Breast epithelium (tissue), 4 donors: ENCODE measurements at regions not wholly inside any gene's neighbourhood (a gene's known extent, or its start where the extent isn't known, plus 50 kb on each side); places are given as distances from the start of the nearest gene placed in this dataset.

Experiments used
- DNase-seq, 2 donors: peaks; one replicate each; pipeline ENCODE4 v3.0.0-alpha.2; 2019; ENCODE audit warnings: low spot score in 2 of 2
- H3K27ac ChIP-seq, 2 donors: fragments of 200-600 bp; sonication (generic) in 1 of 2; one replicate each; pipeline ENCODE4 v1.5.1; 2016 to 2019; ENCODE audit warnings: mild to moderate bottlenecking in 1 of 2
- H3K27me3 ChIP-seq, 2 donors: fragments of 200-600 bp; sonication (generic) in 1 of 2; one replicate each; pipeline versions ENCODE4 v1.5.1 to v1.6.0; 2017 to 2019; ENCODE audit warnings: control low read depth in 1 of 2, mild to moderate bottlenecking in 1 of 2
- H3K36me3 ChIP-seq: fragments of 200-600 bp; one replicate; pipeline ENCODE4 v1.5.1; 2019
- H3K4me1 ChIP-seq, 2 donors: fragments of 200-600 bp; sonication (generic); one replicate each; pipeline ENCODE4 v1.5.1; 2016 to 2019; ENCODE audit warnings: control low read depth in 1 of 2
- H3K4me3 ChIP-seq, 3 donors: fragments of 200-600 bp; sonication (generic); 1 replicate in 2 of 3; 2 replicates in 1 of 3; pipeline ENCODE4 v1.5.1; 2016 to 2019; ENCODE audit warnings: mild to moderate bottlenecking in 3 of 3, moderate library complexity in 2 of 3
- H3K9me3 ChIP-seq, 2 donors: fragments of 200-600 bp; sonication (generic) in 1 of 2; one replicate each; pipeline ENCODE4 v1.5.1; 2016 to 2019; ENCODE audit warnings: control low read depth in 1 of 2
- CTCF ChIP-seq, 3 donors: fragments of 450-650 bp; IDR thresholded peaks; one replicate each; pipeline ENCODE4 v1.5.1; 2016 to 2017; ENCODE audit warnings: antibody characterized with exemption in 3 of 3, mild to moderate bottlenecking in 3 of 3, moderate library complexity in 3 of 3
- POLR2A ChIP-seq: fragments of 450-650 bp; IDR thresholded peaks from one replicate; pipeline ENCODE4 v1.6.1; 2016; ENCODE audit warnings: antibody characterized with exemption, mild to moderate bottlenecking, moderate library complexity
- POLR2AphosphoS5 ChIP-seq, 3 donors: sonication (generic); formaldehyde crosslinking; IDR thresholded peaks; one replicate each; pipeline ENCODE4 v1.6.1; 2017; ENCODE audit warnings: antibody characterized with exemption in 3 of 3
- intact Hi-C: fragments of 100-400 bp; cut with DNase I; formaldehyde crosslinking; loops from one replicate; pipeline ENCODE4 v1.15.1; 2023; ENCODE audit warnings: low total_unique reads

GRCh38 chr5:152673601-152674000 lies 268.5 kb upstream of the NMUR2 start:
- H3K4me3 ChIP-seq: no peak overlapping the region
- no peak for DNase-seq
- no peaks in the 10 kb centered on the region for H3K27me3 ChIP-seq
- no peak overlapping the region for H3K27ac ChIP-seq
- intact Hi-C loops: no loop called here
- H3K4me1 ChIP-seq: no peaks in the 10 kb centered on the region
- TF ChIP-seq POLR2A (no peak), CTCF (IDR thresholded peaks at IDR 0.05) (no peak), POLR2AphosphoS5 (IDR thresholded peaks at IDR 0.05) (no peak)
- H3K36me3 ChIP-seq: no peaks in the 10 kb centered on the region
- H3K9me3 ChIP-seq: no peaks in the 10 kb centered on the region

GRCh38 chr5:152674403-152674802 lies 269.3 kb upstream of the NMUR2 start:
- Histone ChIP-seq H3K9me3 (no peaks in the 10 kb centered on the region), H3K4me3 (no peak overlapping the region), H3K36me3 (no peaks in the 10 kb centered on the region), H3K27me3 (no peaks in the 10 kb centered on the region), H3K4me1 (no peaks in the 10 kb centered on the region), H3K27ac (no peak overlapping the region)
- TF ChIP-seq CTCF (IDR thresholded peaks at IDR 0.05) (no peak), POLR2A (no peak), POLR2AphosphoS5 (IDR thresholded peaks at IDR 0.05) (no peak)
- intact Hi-C loops: no loop called here
- no peak for DNase-seq

- TF ChIP-seq POLR2A (no peak), POLR2AphosphoS5 (IDR thresholded peaks at IDR 0.05) (no peak), CTCF (IDR thresholded peaks at IDR 0.05) (no peak)
- Histone ChIP-seq H3K36me3 (no peaks in the 10 kb centered on the region), H3K4me1 (no peaks in the 10 kb centered on the region), H3K27me3 (no peaks in the 10 kb centered on the region), H3K27ac (no peak overlapping the region), H3K9me3 (no peaks in the 10 kb centered on the region), H3K4me3 (no peak overlapping the region)
- intact Hi-C loops: no loop called here
- DNase-seq: no peak
These were observed 271.1 kb upstream of the NMUR2 start for GRCh38 chr5:152676196-152676595.

- intact Hi-C loops: no loop called here
- H3K4me1 ChIP-seq: no peaks in the 10 kb centered on the region
- DNase-seq: no peak
- TF ChIP-seq CTCF (IDR thresholded peaks at IDR 0.05) (no peak), POLR2AphosphoS5 (IDR thresholded peaks at IDR 0.05) (no peak), POLR2A (no peak)
- H3K27me3 ChIP-seq: no peaks in the 10 kb centered on the region
- H3K9me3 ChIP-seq: no peaks in the 10 kb centered on the region
- no peak overlapping the region for H3K27ac ChIP-seq
- H3K4me3 ChIP-seq: no peak overlapping the region
- H3K36me3 ChIP-seq: no peaks in the 10 kb centered on the region
These were observed 278.1 kb upstream of the NMUR2 start for GRCh38 chr5:152683205-152683604.

GRCh38 chr5:152686931-152687330 lies 281.9 kb upstream of the NMUR2 start:
- no peaks in the 10 kb centered on the region for H3K36me3 ChIP-seq
- H3K9me3 ChIP-seq: no peaks in the 10 kb centered on the region
- no peak for DNase-seq
- no peaks in the 10 kb centered on the region for H3K27me3 ChIP-seq
- TF ChIP-seq POLR2A (no peak), CTCF (IDR thresholded peaks at IDR 0.05) (no peak), POLR2AphosphoS5 (IDR thresholded peaks at IDR 0.05) (no peak)
- intact Hi-C loops: no loop called here
- H3K4me1 ChIP-seq: no peaks in the 10 kb centered on the region
- no peak overlapping the region for H3K4me3 ChIP-seq
- no peak overlapping the region for H3K27ac ChIP-seq
